Activated naive CD8-positive, alpha-beta T cell (primary cell): ENCODE measurements at regions not wholly inside any gene's neighbourhood (a gene's known extent, or its start where the extent isn't known, plus 50 kb on each side); places are given as distances from the start of the nearest gene placed in this dataset.
"Not testable (repeated sequence)": the region's sequence is repeated elsewhere in the genome, so short reads cannot be mapped to it uniquely, and the experiment has no call there.

Experiments used
- H3K27ac Mint-ChIP-seq: one replicate; pipeline ENCODE4 v1.8.0; 2021; ENCODE audit warnings: mixed read lengths
- H3K27me3 Mint-ChIP-seq: one replicate; pipeline ENCODE4 v1.8.0; 2021; ENCODE audit warnings: mixed read lengths
- H3K36me3 Mint-ChIP-seq: one replicate; pipeline ENCODE4 v1.8.0; 2021; ENCODE audit warnings: mixed read lengths
- H3K4me1 Mint-ChIP-seq: one replicate; pipeline ENCODE4 v1.8.0; 2021; ENCODE audit warnings: low read depth, mixed read lengths
- H3K4me3 Mint-ChIP-seq: one replicate; pipeline ENCODE4 v1.8.0; 2021; ENCODE audit warnings: mild to moderate bottlenecking, mixed read lengths
- H3K9me3 Mint-ChIP-seq: one replicate; pipeline ENCODE4 v1.8.0; 2021; ENCODE audit warnings: low read depth, mixed read lengths

DNA sequence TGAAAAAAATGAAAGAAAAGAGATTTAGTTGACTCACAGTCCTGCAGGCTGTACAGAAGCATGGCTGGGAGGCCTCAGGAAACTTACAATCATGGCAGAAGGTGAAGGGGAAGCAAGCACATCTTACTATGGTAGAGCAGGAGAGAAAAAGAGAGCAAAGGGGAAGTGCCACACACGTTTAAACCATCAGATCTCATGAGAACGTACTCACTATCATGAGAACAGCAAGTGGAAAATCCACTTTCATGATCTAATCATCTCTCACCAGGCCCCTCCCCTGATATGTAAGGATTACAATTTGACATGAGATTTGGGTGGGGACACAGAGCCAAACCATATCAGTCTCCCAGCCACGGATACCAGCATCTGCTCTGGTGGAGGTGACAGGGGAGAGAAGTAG is 50.8 kb upstream of the CPOX start:
- Mint-ChIP-seq H3K4me3 (no peak overlapping the region), H3K9me3 (peaks cover 2% of the 10 kb centered on the region), H3K27me3 (no peaks in the 10 kb centered on the region), H3K4me1 (no peaks in the 10 kb centered on the region), H3K27ac (no peak overlapping the region), H3K36me3 (no peaks in the 10 kb centered on the region)

DNA sequence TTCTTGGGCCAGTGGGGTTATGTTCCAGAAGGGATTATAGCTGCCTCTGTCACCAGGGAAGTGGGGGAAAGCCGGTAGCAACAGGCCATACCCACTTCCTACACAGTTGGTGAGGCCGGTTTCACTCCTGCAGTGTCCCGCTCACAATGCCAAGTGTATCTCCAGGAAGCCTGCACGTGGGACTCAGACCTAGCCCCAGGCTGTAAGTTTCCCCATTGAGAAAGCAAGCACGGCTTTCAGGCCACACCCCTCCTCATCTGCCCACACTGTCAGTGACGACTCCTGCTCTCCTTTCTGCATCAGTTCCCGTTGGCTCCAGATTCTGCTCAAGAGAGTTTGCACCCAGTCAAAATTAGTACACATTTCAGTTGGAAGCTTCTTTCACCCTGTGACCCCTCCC is 51.6 kb upstream of the CPOX start:
- H3K4me1 Mint-ChIP-seq: no peaks in the 10 kb centered on the region
- H3K9me3 Mint-ChIP-seq: no peaks in the 10 kb centered on the region
- H3K27me3 Mint-ChIP-seq: no peaks in the 10 kb centered on the region
- no peak overlapping the region for H3K27ac Mint-ChIP-seq
- H3K4me3 Mint-ChIP-seq: no peak overlapping the region
- H3K36me3 Mint-ChIP-seq: no peaks in the 10 kb centered on the region

DNA sequence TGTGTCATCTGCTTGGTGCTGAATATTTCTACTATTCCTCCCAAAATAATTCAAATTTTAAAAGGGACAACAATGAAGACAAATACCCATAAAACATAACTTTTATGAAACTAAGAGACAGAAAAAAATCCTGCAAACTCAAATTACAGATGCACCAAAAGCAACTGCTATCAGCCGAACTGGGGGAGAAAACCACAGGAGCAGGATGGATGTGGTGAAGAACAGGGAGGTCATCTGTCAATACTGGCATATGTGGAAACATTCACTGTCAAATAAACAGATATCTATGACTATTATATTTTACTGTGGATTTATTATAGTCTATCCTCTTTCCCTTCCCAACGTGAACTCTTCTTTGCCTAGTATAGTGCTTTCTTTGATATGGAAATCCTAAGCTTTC is 53.3 kb upstream of the CPOX start:
- Mint-ChIP-seq H3K4me3 (no peak overlapping the region), H3K4me1 (peaks cover 4% of the 10 kb centered on the region), H3K36me3 (no peaks in the 10 kb centered on the region), H3K27me3 (no peaks in the 10 kb centered on the region), H3K27ac (no peak overlapping the region), H3K9me3 (no peaks in the 10 kb centered on the region)

DNA sequence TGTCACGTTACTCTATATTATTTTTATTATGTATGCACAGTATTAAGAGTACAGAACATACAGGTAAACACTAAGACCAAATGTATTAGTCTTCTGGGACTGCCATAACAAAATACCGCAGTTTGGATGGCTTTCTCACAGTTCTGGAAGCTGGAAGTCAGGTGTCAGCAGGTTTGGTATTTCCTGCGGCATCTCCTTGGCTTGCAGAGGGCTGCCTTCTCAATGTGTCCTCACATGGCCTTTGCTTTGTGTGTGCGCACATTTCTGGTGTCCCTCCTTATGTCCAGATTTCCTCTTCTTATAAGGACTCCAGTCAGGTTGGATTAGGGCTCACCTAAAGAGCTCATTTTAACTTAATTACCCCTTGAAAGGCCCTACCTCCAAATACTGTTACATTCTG is 53.8 kb upstream of the CPOX start:
- Mint-ChIP-seq H3K36me3 (no peaks in the 10 kb centered on the region), H3K27me3 (no peaks in the 10 kb centered on the region), H3K4me1 (peaks cover 7% of the 10 kb centered on the region), H3K4me3 (no peak overlapping the region), H3K27ac (no peak overlapping the region), H3K9me3 (no peaks in the 10 kb centered on the region)

DNA sequence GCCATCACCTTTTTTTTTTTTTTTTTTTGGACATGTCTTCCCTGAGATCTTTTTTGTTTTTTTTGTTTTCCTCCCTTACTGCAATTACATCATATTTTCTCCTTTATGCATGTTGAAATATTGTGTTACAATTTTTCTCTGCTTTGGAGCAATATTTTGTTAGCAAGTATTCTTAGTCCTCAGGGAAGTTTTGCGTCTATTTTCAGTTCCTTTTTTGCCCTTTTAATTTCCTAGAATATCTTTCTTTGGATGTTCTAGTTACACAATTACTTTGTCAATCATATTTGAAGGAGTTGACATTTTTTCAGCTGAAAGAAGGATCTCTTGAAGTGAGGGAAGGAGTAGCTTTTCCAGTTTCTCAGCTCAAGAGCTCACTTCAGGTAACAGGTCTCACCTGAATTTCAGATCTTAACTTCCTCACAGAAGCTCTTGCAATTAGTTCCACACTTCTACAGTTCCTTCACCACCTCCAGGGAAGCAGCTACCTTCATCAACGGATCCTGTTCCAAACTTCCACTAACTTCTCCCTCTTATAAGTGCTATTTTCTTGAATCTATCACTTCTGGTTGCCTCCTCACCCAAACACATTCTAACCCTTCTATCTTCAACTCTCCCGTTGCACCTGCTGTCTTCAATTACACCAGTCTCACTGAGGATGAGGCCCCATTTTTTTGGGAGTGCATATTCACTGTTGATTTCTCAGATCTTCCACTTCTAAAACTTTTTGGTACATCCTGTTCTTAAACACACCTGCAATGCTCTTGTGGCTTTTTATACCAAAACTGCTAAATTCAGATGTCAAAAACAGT is 57.8 kb upstream of the CPOX start:
- Mint-ChIP-seq H3K27me3 (no peaks in the 10 kb centered on the region), H3K4me3 (no peak overlapping the region), H3K9me3 (no peaks in the 10 kb centered on the region), H3K36me3 (no peaks in the 10 kb centered on the region), H3K27ac (no peak overlapping the region), H3K4me1 (peaks cover 7% of the 10 kb centered on the region)

DNA sequence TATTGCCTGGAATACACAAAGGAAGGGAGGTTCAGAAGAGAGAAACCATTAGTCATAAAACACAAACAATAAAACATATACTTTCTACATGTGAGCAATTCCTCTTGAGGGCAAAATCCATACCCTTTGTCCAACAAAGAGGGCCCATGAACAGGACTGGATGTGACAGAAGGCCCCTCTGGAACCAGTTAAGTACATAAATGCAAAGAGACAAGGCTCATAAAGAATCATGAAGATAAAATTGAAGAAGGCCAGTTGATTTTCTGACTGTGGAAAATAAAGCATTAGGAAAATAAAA is 58.3 kb upstream of the CPOX start:
- Mint-ChIP-seq H3K27ac (no peak overlapping the region), H3K36me3 (no peaks in the 10 kb centered on the region), H3K27me3 (no peaks in the 10 kb centered on the region), H3K9me3 (no peaks in the 10 kb centered on the region), H3K4me1 (peaks cover 7% of the 10 kb centered on the region), H3K4me3 (no peak overlapping the region)

DNA sequence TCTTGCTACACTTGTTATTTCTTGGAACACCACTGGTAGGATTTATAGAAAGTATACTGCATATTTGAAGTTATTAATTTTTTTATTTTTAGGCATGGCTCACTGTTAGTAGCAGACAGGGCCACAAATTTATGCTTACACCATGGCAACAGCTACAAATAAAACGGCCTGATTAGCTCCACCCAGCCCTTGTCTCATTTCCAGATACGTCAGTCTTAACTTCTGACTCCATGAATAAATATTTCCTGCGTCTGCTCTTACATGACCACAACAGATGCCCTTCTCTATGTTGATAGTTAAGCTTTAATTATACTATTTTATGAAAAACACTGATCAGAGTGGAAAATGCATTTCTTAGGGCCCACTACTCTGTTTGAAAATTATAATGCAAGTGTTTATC is 62.3 kb upstream of the CPOX start:
- no peaks in the 10 kb centered on the region for H3K36me3 Mint-ChIP-seq
- H3K4me1 Mint-ChIP-seq: peaks cover 14% of the 10 kb centered on the region
- H3K27ac Mint-ChIP-seq: no peak overlapping the region
- H3K4me3 Mint-ChIP-seq: no peak overlapping the region
- no peaks in the 10 kb centered on the region for H3K9me3 Mint-ChIP-seq
- peaks cover 8% of the 10 kb centered on the region for H3K27me3 Mint-ChIP-seq

DNA sequence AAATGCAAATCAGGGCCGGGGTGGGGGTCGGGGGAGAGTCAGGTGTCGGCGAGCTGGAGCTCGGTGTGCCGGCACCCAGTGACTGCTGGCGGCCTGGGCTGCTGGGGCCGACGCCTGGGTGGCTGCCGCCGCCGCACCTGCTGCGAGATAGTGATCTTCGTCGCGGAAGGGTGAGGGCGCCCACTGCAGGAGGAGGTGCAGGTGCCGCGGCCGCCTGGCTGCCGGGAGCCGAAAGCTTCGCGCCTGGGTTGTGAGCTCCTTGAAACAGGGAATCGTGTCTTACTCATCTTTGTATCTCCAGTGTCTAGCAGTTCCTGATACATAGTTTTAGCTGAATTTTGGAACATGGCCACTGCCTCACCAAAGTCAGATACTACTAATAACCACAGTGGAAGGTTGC is 64.0 kb upstream of the CPOX start:
- peaks cover 7% of the 10 kb centered on the region for H3K4me1 Mint-ChIP-seq
- H3K4me3 Mint-ChIP-seq: peak overlapping the region; percentile 6
- H3K27me3 Mint-ChIP-seq: peaks cover 8% of the 10 kb centered on the region
- no peaks in the 10 kb centered on the region for H3K9me3 Mint-ChIP-seq
- no peak overlapping the region for H3K27ac Mint-ChIP-seq
- no peaks in the 10 kb centered on the region for H3K36me3 Mint-ChIP-seq

DNA sequence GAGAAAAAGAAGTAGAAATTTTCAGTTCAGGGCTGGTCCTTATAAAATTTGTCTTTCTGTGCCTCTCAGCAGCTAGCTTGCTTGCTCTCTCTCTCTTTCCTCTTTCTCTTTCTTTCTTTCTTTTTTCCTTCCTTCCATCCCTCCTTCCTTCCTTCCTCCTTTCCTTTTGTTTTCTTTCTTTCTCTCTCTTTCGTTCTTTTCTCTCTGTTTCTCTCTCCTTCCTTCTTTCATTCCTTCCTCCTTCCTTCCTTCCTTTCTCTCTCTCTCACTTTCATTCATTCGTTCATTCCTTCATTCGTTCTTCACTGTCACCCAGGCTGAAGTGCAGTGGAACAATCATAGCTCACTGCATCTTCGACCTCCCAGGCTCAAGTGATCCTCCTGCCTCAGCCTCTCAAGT is 69.3 kb upstream of the CPOX start:
- H3K4me1 Mint-ChIP-seq: peaks cover 2% of the 10 kb centered on the region
- no peaks in the 10 kb centered on the region for H3K36me3 Mint-ChIP-seq
- H3K4me3 Mint-ChIP-seq: no peak overlapping the region
- H3K27me3 Mint-ChIP-seq: peaks cover 6% of the 10 kb centered on the region
- no peaks in the 10 kb centered on the region for H3K9me3 Mint-ChIP-seq
- H3K27ac Mint-ChIP-seq: no peak overlapping the region

DNA sequence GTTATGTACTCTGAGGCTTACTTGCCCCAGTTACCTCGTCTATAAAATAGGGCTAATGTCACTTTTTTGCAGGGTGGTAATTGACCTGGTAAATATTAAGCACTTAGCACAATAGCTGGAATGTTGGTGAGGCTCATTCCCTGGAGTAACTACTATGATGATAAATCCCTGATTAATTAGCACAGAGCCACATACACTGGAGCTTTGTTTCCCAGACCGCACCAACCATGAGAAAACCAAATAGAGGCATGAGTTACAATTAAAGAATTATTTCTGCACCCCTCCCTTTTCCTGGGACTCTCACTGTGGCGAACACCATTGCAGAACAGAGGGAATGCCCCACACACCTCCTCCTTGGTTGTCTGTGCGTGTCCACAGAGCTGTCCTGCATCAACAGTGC is 76.6 kb upstream of the CPOX start:
- H3K27me3 Mint-ChIP-seq: no peaks in the 10 kb centered on the region
- H3K27ac Mint-ChIP-seq: no peak overlapping the region
- no peaks in the 10 kb centered on the region for H3K4me1 Mint-ChIP-seq
- no peaks in the 10 kb centered on the region for H3K9me3 Mint-ChIP-seq
- H3K4me3 Mint-ChIP-seq: no peak overlapping the region
- no peaks in the 10 kb centered on the region for H3K36me3 Mint-ChIP-seq

DNA sequence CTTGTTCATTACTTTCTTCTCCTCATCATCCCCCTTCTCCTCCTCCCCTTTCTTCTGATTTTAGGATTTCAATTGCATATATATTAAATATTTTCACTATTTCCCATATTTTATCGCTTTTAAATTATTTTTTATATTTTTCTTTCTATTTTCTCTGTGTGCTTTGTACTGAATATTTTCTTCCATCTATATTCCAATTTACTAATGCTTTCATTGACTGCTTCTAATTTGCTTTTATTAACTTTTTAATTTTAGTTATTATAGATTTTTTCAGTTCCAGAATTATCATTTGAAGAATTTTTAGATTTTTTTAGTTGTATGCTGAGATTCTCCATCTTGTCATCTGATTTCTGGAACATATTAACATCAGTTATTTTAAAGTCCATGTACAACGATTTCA is 83.2 kb upstream of the ST3GAL6 start:
- Mint-ChIP-seq H3K4me3 (no peak overlapping the region), H3K27ac (no peak overlapping the region), H3K4me1 (no peaks in the 10 kb centered on the region), H3K36me3 (no peaks in the 10 kb centered on the region), H3K27me3 (peaks cover 1% of the 10 kb centered on the region), H3K9me3 (no peaks in the 10 kb centered on the region)

DNA sequence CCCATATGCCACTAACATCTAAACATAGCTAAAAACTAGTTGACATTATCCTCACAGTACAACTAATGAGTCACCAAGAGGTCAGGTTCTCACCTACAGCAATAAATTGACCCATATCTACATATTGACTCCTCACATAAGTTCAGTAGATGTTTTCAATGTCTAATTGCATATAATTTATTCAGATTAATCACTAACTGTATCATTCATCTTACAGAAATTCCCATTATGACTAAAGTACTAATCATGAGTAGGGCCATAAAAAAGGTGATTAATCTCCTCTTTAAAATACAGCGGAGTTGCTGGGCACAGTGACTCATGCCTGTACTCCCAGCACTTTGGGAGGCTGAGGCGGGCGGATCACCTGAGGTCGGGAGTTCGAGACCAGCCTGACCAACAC is 82.4 kb upstream of the ST3GAL6 start:
- Mint-ChIP-seq H3K4me1 (no peaks in the 10 kb centered on the region), H3K4me3 (no peak overlapping the region), H3K9me3 (no peaks in the 10 kb centered on the region), H3K36me3 (no peaks in the 10 kb centered on the region), H3K27me3 (peaks cover 1% of the 10 kb centered on the region), H3K27ac (no peak overlapping the region)

DNA sequence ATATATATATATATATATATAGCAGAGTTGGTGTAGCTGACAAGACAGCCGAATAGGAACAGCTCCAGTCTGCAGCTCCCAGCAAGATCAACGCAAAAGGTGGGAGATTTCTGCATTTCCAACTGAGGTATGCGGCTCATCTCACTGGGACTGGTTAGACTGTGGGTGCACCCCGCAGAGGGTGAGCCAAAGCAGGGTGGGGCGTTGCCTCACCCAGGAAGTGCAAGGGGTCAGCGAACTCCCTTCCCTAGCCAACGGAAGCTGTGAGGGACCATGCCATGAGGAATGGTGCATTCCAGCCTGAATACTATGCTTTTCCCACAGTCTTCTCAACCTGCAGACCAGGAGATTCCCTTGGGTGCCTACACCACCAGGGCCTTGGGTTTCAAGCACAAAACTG is 81.7 kb upstream of the ST3GAL6 start:
- no peak overlapping the region for H3K27ac Mint-ChIP-seq
- no peaks in the 10 kb centered on the region for H3K9me3 Mint-ChIP-seq
- no peak overlapping the region for H3K4me3 Mint-ChIP-seq
- H3K36me3 Mint-ChIP-seq: no peaks in the 10 kb centered on the region
- H3K27me3 Mint-ChIP-seq: peaks cover 1% of the 10 kb centered on the region
- no peaks in the 10 kb centered on the region for H3K4me1 Mint-ChIP-seq

DNA sequence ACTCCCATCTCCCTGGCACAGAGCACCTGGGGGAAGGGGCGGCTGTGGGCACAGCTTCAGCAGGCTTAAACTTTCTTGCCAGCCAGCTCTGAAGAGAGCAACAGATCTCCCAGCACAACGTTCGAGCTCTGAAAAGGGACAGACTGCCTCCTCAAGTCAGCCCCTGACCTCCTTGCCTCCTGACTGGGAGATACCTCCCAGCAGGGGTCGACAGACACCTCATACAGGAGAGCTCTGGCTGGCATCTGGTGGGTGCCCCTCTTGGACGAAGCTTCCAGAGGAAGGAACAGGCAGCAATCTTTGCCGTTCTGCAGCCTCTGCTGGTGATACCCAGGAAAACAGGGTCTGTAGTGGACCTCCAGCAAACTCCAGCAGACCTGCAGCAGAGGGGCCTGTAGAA is 80.7 kb upstream of the ST3GAL6 start:
- H3K4me3 Mint-ChIP-seq, H3K4me1 Mint-ChIP-seq, H3K36me3 Mint-ChIP-seq, H3K27me3 Mint-ChIP-seq, H3K27ac Mint-ChIP-seq, H3K9me3 Mint-ChIP-seq: not testable (repeated sequence)

DNA sequence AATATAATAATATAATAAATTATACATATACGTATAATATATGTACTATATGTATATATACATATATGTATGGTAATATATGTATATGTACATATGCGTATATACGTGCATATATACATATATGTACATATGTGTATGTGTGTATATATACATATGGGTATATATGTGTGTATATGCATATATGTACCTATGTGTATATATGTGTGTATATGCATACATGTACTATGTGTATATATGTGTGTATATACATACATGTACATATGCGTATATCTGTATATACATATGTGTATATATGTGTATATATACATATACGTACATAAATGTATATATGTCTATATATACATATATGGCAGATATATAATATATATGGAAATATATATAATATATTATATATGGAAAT is 74.8 kb upstream of the ST3GAL6 start:
- H3K4me1 Mint-ChIP-seq: no peaks in the 10 kb centered on the region
- H3K9me3 Mint-ChIP-seq: no peaks in the 10 kb centered on the region
- H3K27me3 Mint-ChIP-seq: no peaks in the 10 kb centered on the region
- no peak overlapping the region for H3K4me3 Mint-ChIP-seq
- no peak overlapping the region for H3K27ac Mint-ChIP-seq
- no peaks in the 10 kb centered on the region for H3K36me3 Mint-ChIP-seq

DNA sequence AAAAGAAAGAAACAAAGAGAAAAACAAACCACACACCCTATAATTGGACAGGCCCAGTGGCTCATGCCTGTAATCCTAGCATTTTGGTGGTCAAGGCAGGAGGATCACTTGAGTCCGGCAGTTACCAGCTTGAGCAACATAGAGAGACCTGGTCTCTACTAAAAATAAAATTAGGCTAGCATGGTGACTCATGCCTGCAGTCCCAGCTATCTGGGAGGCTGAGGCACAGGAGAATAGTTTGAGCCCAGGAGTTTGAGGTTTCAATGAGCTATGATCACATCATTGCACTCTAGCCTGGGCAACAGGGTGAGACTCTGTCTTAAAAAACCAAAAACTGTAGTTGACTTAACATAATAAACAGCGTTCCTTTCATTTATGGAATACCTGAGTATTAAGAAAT is 72.3 kb upstream of the ST3GAL6 start:
- H3K9me3 Mint-ChIP-seq: no peaks in the 10 kb centered on the region
- H3K27ac Mint-ChIP-seq: no peak overlapping the region
- H3K36me3 Mint-ChIP-seq: no peaks in the 10 kb centered on the region
- H3K27me3 Mint-ChIP-seq: no peaks in the 10 kb centered on the region
- no peak overlapping the region for H3K4me3 Mint-ChIP-seq
- no peaks in the 10 kb centered on the region for H3K4me1 Mint-ChIP-seq
